ENCODE measurements at regions not wholly inside any gene's neighbourhood (a gene's known extent, or its start where the extent isn't known, plus 50 kb on each side); places are given as distances from the start of the nearest gene placed in this dataset.

DNA sequence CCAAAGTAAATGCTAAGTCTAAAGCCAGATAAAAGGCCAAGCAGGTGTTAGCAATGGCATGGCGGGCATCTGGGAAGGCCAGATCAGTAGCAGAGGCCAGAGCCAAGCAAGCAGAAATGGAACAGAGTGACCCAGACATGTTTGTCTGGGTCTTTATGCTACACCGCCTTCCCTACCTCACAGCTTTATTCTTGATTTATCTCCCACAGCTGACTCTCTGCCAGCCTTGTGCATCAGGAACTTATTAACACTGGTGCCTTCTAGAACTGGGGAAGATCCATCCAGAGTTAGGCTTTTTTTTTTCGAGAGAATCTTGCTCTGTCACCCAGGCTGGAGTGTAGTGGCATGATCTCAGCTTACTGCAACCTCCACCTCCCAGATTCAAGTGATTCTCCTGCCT is 112.5 kb upstream of the SLC44A1 start:
- intact Hi-C loops (cut with micrococcal nuclease), result no loop called here
- peaks cover 19 to 20% of the 10 kb centered on the region in 2 donors for H3K4me1 ChIP-seq (ENCODE audit: control insufficient read depth in 1 of 2, insufficient read depth in 2 of 2, low read length in 2 of 2)
- H3K27ac Mint-ChIP-seq, result no peak overlapping the region
- no peak overlapping the region for H3K9ac ChIP-seq (ENCODE audit: insufficient read depth, low read length, poor library complexity, severe bottlenecking)
- H3K4me3 Mint-ChIP-seq, result no peak overlapping the region
- H3K27me3 ChIP-seq (ENCODE audit: control insufficient read depth in 2 of 2, insufficient read depth in 2 of 2, low read length in 2 of 2), result no peaks in the 10 kb centered on the region
- H3K27me3 Mint-ChIP-seq (ENCODE audit: low read depth in 3 of 3), result peaks cover 0 to 8% (median 2%) of the 10 kb centered on the region in 3 donors
- no peak overlapping the region for H3K4me3 ChIP-seq (replicated peaks in 1 of 3; ENCODE audit: low read depth in 2 of 3, low read length in 3 of 3)
- WGBS (ENCODE audit: insufficient coverage), result 94% methylated on average over 2 of the region's 3 CpGs
- H3K4me1 Mint-ChIP-seq, result peaks cover 23% of the 10 kb centered on the region
- H3K79me2 ChIP-seq (ENCODE audit: insufficient read depth, low read length), result no peaks in the 10 kb centered on the region
- no peaks in the 10 kb centered on the region for H3K9me3 ChIP-seq (replicated peaks in 1 of 2; ENCODE audit: control insufficient read depth in 1 of 2, insufficient read depth in 1 of 2, low read length in 2 of 2)
- no peak overlapping the region for H3K4me2 ChIP-seq (replicated peaks; ENCODE audit: extremely low read depth, low read length, poor library complexity, severe bottlenecking)
- no peaks in the 10 kb centered on the region for H3K36me3 Mint-ChIP-seq
- H3K9me3 Mint-ChIP-seq, result peaks cover 0 to 3% (median 0%) of the 10 kb centered on the region in 7 donors
- H3K36me3 ChIP-seq (replicated peaks in 1 of 2; ENCODE audit: control insufficient read depth in 1 of 2, insufficient read depth in 2 of 2, low read length in 2 of 2), result no peaks in the 10 kb centered on the region
- DNase-seq, result no peak
- H3K27ac ChIP-seq (ENCODE audit: low read depth in 1 of 2, low read length in 2 of 2), result no peak overlapping the region
- TF ChIP-seq, protein P1, sequence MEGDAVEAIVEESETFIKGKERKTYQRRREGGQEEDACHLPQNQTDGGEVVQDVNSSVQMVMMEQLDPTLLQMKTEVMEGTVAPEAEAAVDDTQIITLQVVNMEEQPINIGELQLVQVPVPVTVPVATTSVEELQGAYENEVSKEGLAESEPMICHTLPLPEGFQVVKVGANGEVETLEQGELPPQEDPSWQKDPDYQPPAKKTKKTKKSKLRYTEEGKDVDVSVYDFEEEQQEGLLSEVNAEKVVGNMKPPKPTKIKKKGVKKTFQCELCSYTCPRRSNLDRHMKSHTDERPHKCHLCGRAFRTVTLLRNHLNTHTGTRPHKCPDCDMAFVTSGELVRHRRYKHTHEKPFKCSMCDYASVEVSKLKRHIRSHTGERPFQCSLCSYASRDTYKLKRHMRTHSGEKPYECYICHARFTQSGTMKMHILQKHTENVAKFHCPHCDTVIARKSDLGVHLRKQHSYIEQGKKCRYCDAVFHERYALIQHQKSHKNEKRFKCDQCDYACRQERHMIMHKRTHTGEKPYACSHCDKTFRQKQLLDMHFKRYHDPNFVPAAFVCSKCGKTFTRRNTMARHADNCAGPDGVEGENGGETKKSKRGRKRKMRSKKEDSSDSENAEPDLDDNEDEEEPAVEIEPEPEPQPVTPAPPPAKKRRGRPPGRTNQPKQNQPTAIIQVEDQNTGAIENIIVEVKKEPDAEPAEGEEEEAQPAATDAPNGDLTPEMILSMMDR (IDR thresholded peaks at IDR 0.05), result no peak
- H2AFZ ChIP-seq (ENCODE audit: insufficient read depth, low read depth, low read length, poor library complexity, severe bottlenecking), result no peak overlapping the region
- no peaks in the 10 kb centered on the region for H4K20me1 ChIP-seq (ENCODE audit: insufficient read depth, low read length)

DNA sequence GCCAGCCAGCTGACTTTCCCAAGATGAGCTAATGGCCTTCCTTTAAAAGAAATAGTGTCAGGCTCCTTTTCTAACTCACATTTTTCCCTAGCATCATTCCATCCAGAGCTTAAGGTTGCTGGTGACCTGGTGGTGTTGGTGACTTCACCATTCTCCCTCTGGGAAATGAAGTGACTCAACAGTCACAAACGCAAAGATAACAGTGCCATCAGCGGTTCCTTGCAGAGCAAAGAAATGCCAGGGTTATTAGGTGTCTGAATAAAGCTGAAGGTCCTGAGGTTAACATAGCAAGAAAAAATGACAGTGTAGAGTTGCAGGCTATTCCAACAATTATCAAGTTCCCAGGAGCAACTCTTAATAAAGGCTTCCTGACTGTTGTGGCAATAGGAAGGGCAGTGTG is 111.8 kb upstream of the SLC44A1 start:
- peaks cover 0 to 8% (median 2%) of the 10 kb centered on the region in 3 donors for H3K27me3 Mint-ChIP-seq (ENCODE audit: low read depth in 3 of 3)
- H3K9ac ChIP-seq (ENCODE audit: insufficient read depth, low read length, poor library complexity, severe bottlenecking), result no peak overlapping the region
- H3K27ac ChIP-seq (ENCODE audit: low read depth in 1 of 2, low read length in 2 of 2), result no peak overlapping the region
- intact Hi-C loops (cut with micrococcal nuclease), result no loop called here
- H3K27ac Mint-ChIP-seq, result no peak overlapping the region
- H3K9me3 Mint-ChIP-seq, result peaks cover 0 to 3% (median 0%) of the 10 kb centered on the region in 7 donors
- H3K9me3 ChIP-seq (replicated peaks in 1 of 2; ENCODE audit: control insufficient read depth in 1 of 2, insufficient read depth in 1 of 2, low read length in 2 of 2), result no peaks in the 10 kb centered on the region
- peaks cover 17% of the 10 kb centered on the region for H3K4me1 Mint-ChIP-seq
- no peak overlapping the region for H3K4me2 ChIP-seq (replicated peaks; ENCODE audit: extremely low read depth, low read length, poor library complexity, severe bottlenecking)
- no peaks in the 10 kb centered on the region for H4K20me1 ChIP-seq (ENCODE audit: insufficient read depth, low read length)
- no peaks in the 10 kb centered on the region for H3K27me3 ChIP-seq (ENCODE audit: control insufficient read depth in 2 of 2, insufficient read depth in 2 of 2, low read length in 2 of 2)
- no peak for DNase-seq
- H2AFZ ChIP-seq (ENCODE audit: insufficient read depth, low read depth, low read length, poor library complexity, severe bottlenecking), result no peak overlapping the region
- no CpG with 5 or more reads among the region's 2 CpGs for WGBS (ENCODE audit: insufficient coverage)
- H3K4me3 ChIP-seq (replicated peaks in 1 of 3; ENCODE audit: low read depth in 2 of 3, low read length in 3 of 3), result no peak overlapping the region
- peaks cover 13% of the 10 kb centered on the region in 2 donors for H3K4me1 ChIP-seq (ENCODE audit: control insufficient read depth in 1 of 2, insufficient read depth in 2 of 2, low read length in 2 of 2)
- H3K79me2 ChIP-seq (ENCODE audit: insufficient read depth, low read length), result no peaks in the 10 kb centered on the region
- H3K36me3 Mint-ChIP-seq, result no peaks in the 10 kb centered on the region
- no peaks in the 10 kb centered on the region for H3K36me3 ChIP-seq (replicated peaks in 1 of 2; ENCODE audit: control insufficient read depth in 1 of 2, insufficient read depth in 2 of 2, low read length in 2 of 2)
- H3K4me3 Mint-ChIP-seq, result no peak overlapping the region
- TF ChIP-seq, protein P1 (IDR thresholded peaks at IDR 0.05), result no peak

Measured in CD14-positive monocyte (primary cell).